ENCODE measurements at regions not wholly inside any gene's neighbourhood (a gene's known extent, or its start where the extent isn't known, plus 50 kb on each side); places are given as distances from the start of the nearest gene placed in this dataset.

DNA sequence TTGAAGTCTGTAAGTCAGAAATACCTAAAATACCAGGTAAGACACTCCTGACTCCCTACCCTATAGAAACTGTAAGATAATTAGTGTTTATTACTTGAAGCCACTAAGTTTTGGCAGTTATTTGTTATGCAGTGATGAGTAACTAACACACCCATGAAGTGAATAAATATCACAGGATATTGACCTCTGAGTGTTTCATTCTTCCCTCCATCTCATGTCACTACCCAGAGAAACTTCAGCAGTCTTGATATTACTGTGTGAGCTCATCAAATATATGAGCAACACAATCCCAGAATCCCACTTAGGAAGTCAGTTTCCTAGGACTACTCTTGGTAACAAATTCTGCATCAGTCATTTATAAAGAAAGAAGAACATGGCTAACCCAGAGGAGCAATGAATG is 529.7 kb downstream of the FBXO15 start:
- DNase-seq = no peak

DNA sequence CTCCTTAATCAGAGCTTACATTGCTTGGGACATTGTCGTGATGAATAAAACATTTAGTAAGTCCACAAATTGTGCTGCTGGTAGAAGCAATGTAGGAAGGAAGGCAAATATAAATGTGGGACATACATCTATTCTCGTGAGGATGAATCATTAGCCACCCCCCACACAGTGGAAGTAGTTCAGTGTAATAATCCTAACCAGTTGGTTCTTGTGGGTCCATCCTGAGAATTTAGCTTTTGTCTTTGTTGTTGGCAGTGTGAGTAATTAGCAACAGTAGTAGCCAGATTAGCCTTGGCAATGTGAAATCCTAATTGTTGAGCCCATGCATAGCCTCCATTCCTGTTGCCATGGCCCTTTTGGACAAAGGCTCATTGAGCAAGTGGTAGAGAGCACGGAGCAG is 532.1 kb downstream of the FBXO15 start:
- DNase-seq = no peak

DNA sequence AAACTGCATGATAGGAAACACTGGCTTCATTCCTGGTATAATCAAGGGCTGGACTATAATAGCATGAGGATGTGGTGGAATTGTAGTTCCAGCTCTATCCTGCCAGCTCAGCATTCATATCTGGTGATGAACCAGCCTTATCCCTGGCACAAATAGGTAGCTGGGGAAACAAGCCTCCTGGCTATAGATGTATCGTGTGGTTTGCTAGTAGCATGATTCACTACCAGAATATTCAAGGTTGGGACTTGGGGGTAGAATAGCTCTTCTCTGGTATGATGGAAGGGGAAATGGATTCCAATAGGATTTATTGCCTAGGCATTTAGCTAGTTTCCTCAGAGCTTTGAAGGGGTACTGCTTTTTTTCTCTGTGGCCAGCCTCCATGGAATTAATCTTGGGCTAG is 532.8 kb downstream of the FBXO15 start:
- peak; percentile 70 for DNase-seq

DNA sequence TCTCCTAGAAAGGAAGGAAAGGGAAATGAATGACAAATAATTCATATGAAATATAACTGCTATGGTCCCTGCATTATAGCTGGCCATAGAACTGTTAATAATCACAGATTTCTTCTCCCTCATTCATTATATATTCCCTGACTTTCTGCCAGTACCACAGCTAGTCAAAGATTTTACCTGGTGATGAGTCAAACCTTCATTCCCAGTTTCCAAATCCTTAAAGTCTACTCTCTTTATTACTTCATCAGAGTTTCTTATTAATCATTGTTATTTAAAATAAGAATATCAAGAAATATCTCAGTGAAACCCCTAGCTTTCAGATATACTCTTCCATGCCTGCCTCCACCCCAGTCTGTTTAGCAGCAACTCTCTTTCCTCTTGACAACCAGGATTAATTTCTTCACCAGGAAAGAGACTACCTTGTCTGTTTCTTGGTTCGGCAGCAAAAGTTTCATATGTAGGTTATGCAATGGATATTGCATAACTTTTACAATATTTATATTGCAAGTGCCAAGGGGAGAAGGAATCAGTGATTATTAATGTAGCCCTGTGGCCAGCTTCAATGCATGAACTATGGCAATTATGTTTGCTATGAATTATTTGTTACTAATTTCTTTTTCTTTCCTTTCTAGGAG is 533.8 kb downstream of the FBXO15 start:
- no peak for DNase-seq

DNA sequence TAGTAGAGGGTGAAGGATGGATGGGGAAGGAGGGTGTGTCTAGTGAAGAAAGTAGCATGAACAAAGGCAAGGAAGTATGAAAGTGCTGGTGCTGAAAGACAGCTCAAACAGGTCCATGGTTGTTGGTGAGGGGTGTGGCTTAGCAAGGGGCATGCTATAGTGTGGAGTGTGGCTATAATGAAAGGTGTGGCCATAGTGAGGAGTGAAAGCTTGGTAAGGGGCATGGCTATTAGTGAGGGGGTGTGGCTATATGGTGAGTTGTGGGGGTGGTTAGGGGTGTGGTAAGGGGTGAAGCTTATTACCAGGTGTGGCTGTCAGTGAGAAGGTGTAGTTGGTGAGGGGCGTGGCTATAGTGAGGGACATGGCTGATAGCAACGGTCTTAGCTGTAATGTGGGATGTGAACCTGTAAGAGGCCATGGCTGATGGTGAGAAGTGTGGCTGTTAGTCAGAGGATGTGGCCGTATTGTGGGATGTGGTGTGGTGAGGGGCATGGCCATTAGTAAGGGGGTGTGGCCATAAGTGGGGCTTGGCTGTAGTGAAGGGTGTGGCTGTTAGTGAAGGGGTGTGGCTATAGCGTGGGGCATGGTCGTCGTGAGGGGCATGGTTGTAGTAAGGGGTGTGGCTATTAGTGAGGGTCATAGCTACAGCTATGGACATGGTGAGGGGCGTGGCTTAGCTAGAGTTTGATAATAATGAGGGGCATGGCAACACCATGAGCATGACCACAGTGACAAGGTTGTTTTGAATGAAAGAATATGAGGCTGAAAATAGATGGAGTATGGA is 549.6 kb downstream of the FBXO15 start:
- DNase-seq = no peak

DNA sequence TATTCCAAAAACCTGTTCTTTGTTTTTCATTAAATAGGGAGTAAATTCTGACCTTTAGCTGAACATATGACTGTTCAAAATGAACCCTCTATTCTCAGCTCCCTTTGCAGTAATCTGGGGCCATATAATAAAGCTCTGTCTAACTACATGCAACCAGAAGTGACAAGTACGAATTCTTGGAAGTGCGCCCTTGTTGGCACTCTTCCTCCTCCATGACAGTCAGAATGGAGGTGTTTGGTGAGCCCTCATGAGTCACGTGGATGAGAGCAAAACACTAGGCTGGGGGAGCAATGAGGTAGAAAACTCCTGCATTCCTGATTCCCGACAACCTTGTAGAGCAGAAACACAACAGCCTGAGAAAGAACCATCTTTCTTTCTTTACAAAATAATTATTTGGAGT is 552.9 kb downstream of the FBXO15 start:
- DNase-seq = no peak

DNA sequence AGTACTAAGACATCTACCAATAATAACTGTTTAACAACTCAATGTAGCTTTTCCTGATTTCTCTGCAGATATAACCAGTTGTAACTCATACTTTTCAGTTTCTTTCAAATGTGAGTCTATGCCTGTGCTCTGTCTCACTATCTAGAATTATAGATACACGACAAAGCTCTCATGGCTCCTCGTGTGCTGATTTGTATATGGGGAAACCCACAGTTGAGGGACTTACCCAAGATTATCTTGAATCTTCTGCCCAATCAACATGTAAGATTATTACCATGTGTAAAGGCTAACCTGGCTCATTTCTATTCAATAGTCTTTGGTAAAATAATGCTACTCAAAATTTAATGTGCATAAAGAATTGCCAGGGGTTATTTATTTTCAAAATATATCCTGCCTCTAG is 554.4 kb downstream of the FBXO15 start:
- DNase-seq = no peak

DNA sequence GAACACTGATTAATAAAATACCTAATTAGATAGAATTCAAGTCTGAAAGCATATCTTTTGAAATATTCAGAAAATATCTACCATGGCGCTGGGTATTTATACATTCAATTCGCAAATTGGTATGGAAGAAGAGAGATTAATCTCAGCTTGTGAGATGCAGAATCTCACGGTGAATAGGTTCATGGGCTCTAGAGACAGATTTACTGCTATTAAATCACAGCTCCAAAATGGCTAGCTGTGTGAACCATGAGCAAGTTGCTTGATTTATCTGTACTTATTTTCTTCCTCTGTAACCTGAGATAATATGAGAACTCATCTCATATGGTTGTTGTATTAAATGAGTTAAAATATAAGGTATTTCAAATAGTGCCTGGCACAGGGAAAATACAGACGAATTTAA is 556.7 kb downstream of the FBXO15 start:
- DNase-seq = no peak

DNA sequence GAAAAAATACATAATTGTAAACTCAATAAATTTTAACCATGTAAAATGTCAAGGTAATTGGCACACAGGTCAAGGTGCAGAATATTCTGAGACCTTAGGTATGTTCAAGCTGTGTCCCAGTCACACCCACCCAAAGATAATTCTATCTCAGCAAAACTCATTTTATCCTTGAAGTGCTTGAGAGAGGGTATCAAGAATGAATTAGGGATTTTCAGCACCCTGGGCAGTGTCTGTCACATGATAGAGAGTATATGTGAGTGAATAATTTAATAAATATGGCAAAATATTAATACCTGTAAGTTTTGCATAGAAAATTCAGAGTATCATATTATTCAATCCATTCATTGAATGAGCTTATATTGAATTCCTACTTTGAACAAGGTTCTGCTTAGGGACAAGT is 567.9 kb downstream of the FBXO15 start:
- no peak for DNase-seq

DNA sequence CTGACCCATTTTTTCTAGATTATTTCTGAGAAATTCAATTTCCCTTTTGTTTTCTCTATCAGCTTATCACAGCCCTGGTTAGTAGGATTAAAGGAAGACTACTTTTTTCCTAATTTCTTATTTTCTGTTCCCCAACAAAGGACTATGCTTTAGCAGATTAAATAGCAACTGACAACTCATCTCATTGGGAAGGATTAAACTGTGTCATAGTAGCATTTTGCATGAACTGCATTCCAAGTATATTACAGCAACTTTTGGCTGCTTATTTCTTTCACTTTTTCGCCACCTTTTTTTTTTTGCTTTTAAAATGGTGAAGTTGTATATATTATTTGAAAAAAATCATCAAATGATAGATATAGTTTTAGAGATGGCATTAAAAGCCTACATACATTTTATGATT is 570.3 kb downstream of the FBXO15 start:
- peak; percentile 26 for DNase-seq

DNA sequence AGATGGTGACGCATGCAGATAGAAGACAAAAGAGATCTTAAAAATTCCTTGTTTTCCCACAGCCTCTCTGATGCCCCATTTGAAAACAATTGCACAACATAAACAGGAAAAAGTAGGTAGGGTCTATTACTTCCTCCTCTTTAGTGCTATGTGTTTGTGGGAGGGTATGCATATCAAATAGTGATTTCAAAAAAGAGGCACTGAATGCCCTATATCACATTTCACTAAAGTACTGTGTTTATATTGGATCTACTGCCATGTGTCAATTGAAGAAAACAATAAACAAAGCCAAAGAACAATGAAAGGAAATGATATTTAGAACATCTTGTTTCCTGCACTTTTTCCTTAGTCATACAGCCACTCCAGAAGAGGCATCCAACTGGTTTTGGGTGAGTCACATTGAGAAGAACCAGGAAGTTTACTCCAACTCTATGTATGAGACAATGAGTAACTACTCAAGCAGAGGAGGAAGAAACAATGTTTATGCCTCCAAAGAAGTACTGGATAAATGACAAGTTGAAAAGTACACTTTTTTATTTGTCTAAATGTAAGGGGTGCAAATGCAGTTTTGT is 583.6 kb downstream of the FBXO15 start:
- DNase-seq = peak; percentile 64

DNA sequence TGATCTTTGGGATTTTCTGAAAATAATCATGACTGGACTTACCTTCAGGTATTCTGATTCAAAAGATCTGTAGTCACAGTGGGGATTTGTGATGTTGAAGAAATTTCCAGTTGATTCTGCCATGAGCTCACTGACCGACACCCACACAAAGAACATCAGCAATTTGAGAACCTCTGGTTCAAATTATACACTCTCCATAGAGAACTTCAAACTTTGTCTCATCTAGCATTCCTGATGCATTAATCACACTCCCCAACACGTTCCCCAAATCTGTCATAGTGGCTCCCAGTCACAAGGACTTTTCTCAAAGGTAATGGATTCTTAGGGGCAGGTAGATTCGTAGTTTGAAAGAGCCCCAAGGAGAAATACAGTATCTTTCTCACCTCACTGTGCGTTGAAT is 584.3 kb downstream of the FBXO15 start:
- DNase-seq = peak; percentile 66

DNA sequence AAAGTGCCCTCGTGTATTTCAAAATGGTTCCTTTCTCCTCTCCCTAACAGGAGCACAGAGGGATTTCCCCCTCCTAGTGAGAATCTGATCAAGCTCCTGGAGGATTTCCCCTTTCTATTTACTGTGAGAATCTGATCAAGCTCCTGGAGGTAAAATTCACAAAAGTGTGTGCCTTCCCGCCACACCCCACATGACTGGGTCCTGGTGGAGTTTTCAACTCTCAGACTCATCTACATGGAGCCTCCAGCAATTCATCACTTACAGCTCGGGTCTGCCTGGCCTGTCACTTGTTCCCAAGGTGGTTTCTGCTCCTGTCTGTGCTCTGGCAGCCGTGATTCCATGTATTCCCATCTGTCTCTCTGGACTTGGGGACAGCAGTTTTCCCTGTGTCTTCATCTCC is 590.7 kb downstream of the FBXO15 start:
- no peak for DNase-seq

DNA sequence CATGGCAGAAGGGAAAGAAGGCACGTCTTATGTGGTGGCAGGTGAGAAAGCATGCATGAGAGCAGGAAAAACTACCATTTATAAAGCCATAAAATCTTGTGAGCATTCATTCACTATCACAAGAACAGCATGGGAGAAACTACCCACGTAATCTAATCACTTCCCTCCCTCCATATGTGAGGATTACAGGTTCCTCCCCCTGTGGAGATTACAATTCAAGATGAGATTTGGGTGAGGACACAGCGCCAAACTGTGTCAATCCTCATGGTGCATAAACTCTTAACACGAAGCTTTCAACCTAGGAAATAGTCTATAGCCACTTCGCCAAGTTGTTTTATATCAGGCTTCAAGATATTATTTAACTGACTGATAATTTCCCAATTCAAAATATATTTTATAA is 595.5 kb downstream of the FBXO15 start:
- no peak for DNase-seq

DNA sequence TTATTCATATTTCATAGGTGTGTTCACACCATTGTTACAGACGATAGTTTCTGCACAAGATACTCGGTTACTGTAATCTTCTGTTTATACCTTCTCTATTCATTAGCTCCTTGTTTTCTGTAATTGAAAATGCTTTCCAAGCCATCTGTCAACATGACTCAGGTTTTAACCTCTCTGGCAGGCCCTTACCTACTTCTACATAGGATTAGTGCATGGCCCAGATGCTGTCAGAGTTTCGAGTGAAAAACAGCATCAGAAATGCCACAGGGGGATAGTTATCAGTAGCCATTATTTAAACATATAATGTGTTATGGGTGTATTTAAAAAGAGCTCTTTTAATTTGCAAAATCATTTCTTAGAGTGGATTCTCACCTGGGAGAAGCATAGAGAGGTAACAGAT is 596.4 kb downstream of the FBXO15 start:
- DNase-seq = no peak

DNA sequence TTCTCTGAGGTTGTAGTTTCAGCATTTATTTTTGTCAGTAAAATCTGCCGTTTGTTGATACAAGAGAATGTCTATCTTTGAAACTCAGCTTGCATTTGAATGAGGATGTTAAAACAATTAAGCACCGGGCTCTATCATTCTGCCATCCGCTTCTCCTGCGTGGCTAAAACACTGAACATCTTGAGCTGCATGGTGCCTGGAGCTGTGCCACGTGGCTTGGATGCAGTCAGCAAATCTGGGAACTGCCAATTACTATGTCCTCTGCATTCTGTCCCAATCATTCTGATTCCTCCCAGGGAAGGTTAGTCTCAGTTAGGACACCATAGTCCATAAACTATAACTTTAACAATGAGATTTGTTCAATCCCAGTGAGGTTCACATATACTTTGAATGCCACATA is 598.4 kb downstream of the FBXO15 start:
- DNase-seq = peak; percentile 4

DNA sequence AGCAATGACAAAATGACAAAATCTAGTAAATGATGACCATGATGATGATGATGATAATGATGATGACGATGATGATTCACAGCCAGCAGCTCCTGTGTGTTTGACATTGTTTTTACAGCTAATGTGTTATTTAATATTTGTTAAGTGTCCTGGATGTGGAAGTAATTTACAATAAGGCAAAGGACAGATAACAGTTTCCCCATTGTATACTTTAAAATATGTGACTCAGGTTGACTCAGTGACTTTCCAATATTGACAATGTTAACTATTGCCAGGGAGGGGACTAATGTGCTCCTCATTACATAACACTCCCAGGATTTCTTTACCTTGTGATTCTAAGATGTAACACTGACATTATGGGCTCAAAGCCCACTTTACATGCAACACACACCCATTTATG is 602.2 kb downstream of the FBXO15 start:
- DNase-seq = no peak

DNA sequence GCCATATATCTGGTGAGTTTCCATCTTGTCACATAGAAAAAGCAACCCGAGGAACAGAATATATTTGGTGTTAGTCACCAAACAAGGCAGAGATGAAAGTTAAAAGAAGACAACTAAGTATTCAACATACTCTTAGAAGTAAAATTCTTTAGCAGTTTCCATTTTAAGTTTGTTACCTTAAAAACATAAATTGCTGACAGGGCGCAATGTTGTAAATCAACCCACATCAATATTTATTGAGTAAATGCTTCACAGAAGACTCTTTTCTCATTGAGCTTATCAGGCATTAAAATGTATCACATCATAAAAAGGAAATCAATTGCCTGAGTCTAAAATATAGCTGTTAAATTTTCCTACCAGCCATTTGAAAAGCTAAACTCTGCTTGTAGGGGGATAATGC is 603.0 kb downstream of the FBXO15 start:
- DNase-seq = no peak

DNA sequence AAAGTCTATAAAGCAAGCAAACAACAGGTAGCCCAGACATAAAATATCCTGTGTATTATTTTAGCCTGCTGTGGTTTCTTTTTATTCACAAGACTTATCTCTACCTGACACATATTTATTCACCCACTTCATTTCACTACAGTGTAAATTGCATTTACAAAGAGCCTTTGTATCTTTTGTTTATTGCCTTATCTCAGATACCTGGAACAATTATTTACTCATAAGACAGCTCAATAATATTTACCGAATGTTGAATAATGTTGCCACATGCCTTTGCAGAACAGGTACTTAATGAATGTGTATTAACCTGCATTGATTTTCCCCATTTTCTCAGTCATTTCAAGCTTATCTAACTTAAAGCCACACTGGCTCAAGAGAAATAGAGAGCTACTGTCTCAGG is 603.6 kb downstream of the FBXO15 start:
- DNase-seq = no peak

DNA sequence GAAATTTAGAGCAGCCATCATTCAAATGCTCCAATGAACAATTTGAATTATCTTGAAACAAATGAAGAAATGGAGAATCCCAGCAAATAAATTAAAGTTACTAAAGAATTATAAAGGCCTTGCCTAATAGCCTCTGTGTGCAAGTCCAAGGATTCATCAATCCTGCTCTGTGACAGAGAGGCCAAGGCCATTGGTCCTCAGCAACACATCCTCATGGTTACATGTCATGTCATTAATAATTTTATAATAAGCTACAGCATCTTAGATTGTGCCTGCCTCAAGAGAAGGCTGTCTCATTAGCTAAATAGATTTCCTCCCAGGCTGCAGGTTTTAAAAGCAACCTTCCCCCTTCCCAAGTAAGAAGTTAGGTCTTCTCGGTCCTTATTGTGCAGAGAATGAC is 611.6 kb downstream of the FBXO15 start:
- no peak for DNase-seq

DNA sequence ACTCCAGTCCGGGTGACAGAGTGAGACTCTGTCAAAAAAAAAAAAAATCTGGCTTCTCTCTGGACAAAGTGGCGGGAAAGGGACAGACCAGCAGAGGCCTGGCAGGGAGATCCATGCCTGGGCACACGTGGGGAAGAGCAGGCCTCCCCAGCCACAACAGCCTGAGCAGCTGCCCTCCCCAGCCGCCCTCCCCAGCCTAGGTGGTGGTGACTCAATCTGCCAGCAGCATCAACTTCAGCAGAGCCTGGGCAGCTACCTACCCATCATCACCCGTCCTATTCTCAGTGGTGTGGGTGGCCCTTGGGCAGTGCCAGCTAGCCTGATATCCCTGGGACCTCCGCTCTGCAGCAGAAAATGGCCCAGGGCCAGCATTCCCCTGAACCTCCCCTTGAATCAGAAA is 612.4 kb downstream of the FBXO15 start:
- no peak for DNase-seq

DNA sequence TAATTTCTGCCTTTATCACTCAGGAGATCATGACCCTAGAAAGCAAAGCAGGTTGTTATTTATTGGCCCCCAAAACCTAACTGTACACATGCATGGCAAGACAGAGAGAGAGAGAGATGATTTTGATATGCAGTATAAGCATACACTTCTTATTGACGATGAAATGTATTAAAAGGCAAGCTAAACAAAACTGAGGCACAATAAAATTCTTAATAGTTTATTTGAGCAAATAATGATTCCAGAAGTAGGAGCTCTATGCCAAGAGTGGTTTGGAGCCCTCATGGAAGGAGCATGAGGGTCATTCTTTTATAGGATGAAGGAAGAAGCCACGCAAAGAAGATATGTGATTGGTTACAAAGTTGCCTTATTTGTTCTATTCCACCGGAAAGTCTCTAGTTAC is 616.0 kb downstream of the FBXO15 start:
- no peak for DNase-seq

DNA sequence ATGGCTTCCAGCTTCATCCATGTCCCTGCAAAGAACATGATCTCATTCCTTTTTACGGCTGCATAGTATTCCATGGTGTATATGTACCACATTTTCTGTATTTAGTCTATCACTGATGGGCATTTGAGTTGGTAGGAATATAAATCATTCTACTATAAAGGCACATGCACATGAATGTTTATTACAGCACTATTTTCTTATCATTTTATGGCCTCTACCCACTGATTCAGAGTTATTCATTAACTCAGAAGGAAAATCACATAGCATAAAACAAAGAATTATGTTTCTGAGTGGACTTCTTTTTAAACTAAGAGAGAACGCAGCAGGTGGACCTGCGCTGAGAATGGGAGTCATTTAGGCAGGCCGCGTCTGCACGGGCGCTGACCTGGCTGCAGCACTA is 619.6 kb downstream of the FBXO15 start:
- DNase-seq = no peak

DNA sequence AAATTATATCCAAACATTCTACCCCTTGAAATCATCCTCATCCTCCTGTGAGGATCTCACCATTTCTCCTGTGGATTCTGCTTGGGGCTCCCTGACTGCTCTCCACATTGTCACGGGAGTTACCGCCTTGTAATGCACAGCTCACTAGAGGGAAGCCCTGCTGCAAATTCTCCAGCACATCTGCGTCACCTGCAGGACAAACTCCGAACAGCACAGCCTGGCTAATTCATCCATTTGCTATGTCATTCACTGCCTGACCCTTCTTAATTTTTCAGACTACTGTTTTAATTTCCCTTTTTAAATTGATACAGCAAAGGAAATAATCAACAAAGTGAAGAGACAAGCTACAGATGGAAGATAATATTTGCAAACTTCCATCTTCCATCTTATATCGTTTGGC is 627.4 kb downstream of the FBXO15 start:
- peak; percentile 19 for DNase-seq
